SK-N-SH treated with all-trans-retinoic acid at 6 μM for 48 hours (cell line): ENCODE measurements at regions not wholly inside any gene's neighbourhood (a gene's known extent, or its start where the extent isn't known, plus 50 kb on each side); places are given as distances from the start of the nearest gene placed in this dataset.

Experiments used
- ARNTL ChIP-seq: fragments of 450-650 bp; formaldehyde crosslinking; IDR thresholded peaks from 2 replicates; pipeline ENCODE4 v1.5.0; 2020; ENCODE audit warnings: low read depth, mild to moderate bottlenecking, moderate library complexity, borderline replicate concordance
- BACH2 ChIP-seq: fragments of 250-450 bp; sonication (Bioruptor Pico); IDR thresholded peaks from 2 replicates; pipeline ENCODE4 v1.9.0; 2021; ENCODE audit warnings: mild to moderate bottlenecking, borderline replicate concordance
- CSDC2 ChIP-seq: fragments of 250-450 bp; sonication (Bioruptor Pico); IDR thresholded peaks from 2 replicates; pipeline ENCODE4 v1.5.0; 2020; ENCODE audit warnings: mild to moderate bottlenecking, moderate library complexity
- ESRRG ChIP-seq: fragments of 250-450 bp; sonication (Bioruptor Pico); IDR thresholded peaks from 2 replicates; pipeline ENCODE4 v1.6.1; 2021; ENCODE audit warnings: mild to moderate bottlenecking
- ISL1 ChIP-seq: fragments of 250-450 bp; sonication (Bioruptor Pico); IDR thresholded peaks from 2 replicates; pipeline ENCODE4 v2.1.2; 2022; ENCODE audit warnings: mild to moderate bottlenecking, moderate library complexity
- PPARA ChIP-seq: fragments of 250-450 bp; sonication (Bioruptor Pico); IDR thresholded peaks from 2 replicates; pipeline ENCODE4 v1.5.0; 2020; ENCODE audit warnings: mild to moderate bottlenecking, borderline replicate concordance
- RARB ChIP-seq: fragments of 250-450 bp; sonication (Bioruptor Pico); IDR thresholded peaks from 2 replicates; pipeline ENCODE4 v1.8.0; 2021; ENCODE audit warnings: mild to moderate bottlenecking, moderate library complexity
- TSHZ2 ChIP-seq: fragments of 250-450 bp; sonication (Bioruptor Pico); IDR thresholded peaks from 2 replicates; pipeline ENCODE4 v1.5.0; 2020; ENCODE audit warnings: mild to moderate bottlenecking, moderate library complexity
- ZC3H10 ChIP-seq: fragments of 250-450 bp; sonication (Bioruptor Pico); IDR thresholded peaks from 2 replicates; pipeline ENCODE4 v1.5.1; 2021; ENCODE audit warnings: mild to moderate bottlenecking, moderate library complexity
- ZFP3 ChIP-seq: fragments of 250-450 bp; sonication (Bioruptor Pico); IDR thresholded peaks from 2 replicates; pipeline ENCODE4 v1.5.0; 2020; ENCODE audit warnings: mild to moderate bottlenecking, moderate library complexity
- ZFP30 ChIP-seq: fragments of 450-650 bp; formaldehyde crosslinking; IDR thresholded peaks from 2 replicates; pipeline ENCODE4 v1.5.0; 2022; ENCODE audit warnings: mild to moderate bottlenecking, moderate library complexity
- ZNF8 ChIP-seq: fragments of 450-650 bp; formaldehyde crosslinking; IDR thresholded peaks from 2 replicates; pipeline ENCODE4 v1.5.0; 2020; ENCODE audit warnings: mild to moderate bottlenecking, moderate library complexity

- no peak for TF ChIP-seq ZNF8 (CRISPR knock-in tag)
- no peak for TF ChIP-seq ZFP3
- no peak for TF ChIP-seq TSHZ2
- TF ChIP-seq PPARA (CRISPR knock-in tag) = no peak
- TF ChIP-seq BACH2 (CRISPR knock-in tag) = no peak
- no peak for TF ChIP-seq ARNTL
- TF ChIP-seq RARB = no peak
- no peak for TF ChIP-seq ISL1
- no peak for TF ChIP-seq ZC3H10
- TF ChIP-seq ZFP30 (CRISPR knock-in tag) = no peak
- TF ChIP-seq ESRRG (CRISPR knock-in tag) = no peak
- no peak for TF ChIP-seq CSDC2 (CRISPR knock-in tag)
Measured at GRCh38 chr14:71597287-71597920, 334.8 kb upstream of the RGS6 start.
